H9 (cell line): ENCODE measurements at regions not wholly inside any gene's neighbourhood (a gene's known extent, or its start where the extent isn't known, plus 50 kb on each side); places are given as distances from the start of the nearest gene placed in this dataset.
A peak's percentile ranks its signal among the peaks of the same experiment; 100 is the strongest.

Source experiments
- DNase-seq: peaks from one replicate; pipeline ENCODE4 v3.0.0-alpha.2; 2017
- H2AFZ ChIP-seq: one replicate; pipeline ENCODE4 v1.6.1; 2013; ENCODE audit warnings: mild to moderate bottlenecking, low read length, control low read depth, moderate library complexity
- H2AK5ac ChIP-seq: 2 replicates; pipeline ENCODE4 v1.6.1; 2013; ENCODE audit warnings: low read length, control low read depth, mixed read lengths; ENCODE audit not compliant: insufficient read length
- H2BK120ac ChIP-seq: one replicate; pipeline ENCODE4 v1.6.1; 2013; ENCODE audit warnings: low read depth, mild to moderate bottlenecking, low read length, control low read depth, inconsistent platforms; ENCODE audit not compliant: poor library complexity, severe bottlenecking
- H2BK12ac ChIP-seq: 2 replicates; pipeline ENCODE4 v1.6.1; 2013; ENCODE audit warnings: low read length, control low read depth, mixed read lengths, low read depth; ENCODE audit not compliant: insufficient read length
- H2BK15ac ChIP-seq: 2 replicates; pipeline ENCODE4 v1.6.1; 2013; ENCODE audit warnings: low read depth, low read length, control low read depth
- H2BK20ac ChIP-seq: one replicate; pipeline ENCODE4 v1.6.1; 2013; ENCODE audit warnings: low read depth, mild to moderate bottlenecking, low read length, control low read depth, inconsistent platforms; ENCODE audit not compliant: poor library complexity, severe bottlenecking
- H2BK5ac ChIP-seq: 2 replicates; pipeline ENCODE4 v1.6.1; 2013; ENCODE audit warnings: low read length, control low read depth, mixed read lengths; ENCODE audit not compliant: insufficient read length
- H3K14ac ChIP-seq: 2 replicates; pipeline ENCODE4 v1.6.1; 2013; ENCODE audit warnings: low read length, control low read depth; ENCODE audit not compliant: insufficient read depth
- H3K18ac ChIP-seq: 2 replicates; pipeline ENCODE4 v1.6.1; 2013; ENCODE audit warnings: low read depth, mild to moderate bottlenecking, mixed read lengths, low read length, control low read depth; ENCODE audit not compliant: insufficient read length
- H3K23ac ChIP-seq: 2 replicates; pipeline ENCODE4 v1.6.1; 2013; ENCODE audit warnings: low read length, control low read depth, mixed read lengths, low read depth; ENCODE audit not compliant: insufficient read length
- H3K23me2 ChIP-seq: 2 replicates; pipeline ENCODE4 v1.6.1; 2013; ENCODE audit warnings: low read depth, mild to moderate bottlenecking, mixed read lengths, low read length, control low read depth; ENCODE audit not compliant: insufficient read length, poor library complexity, severe bottlenecking
- H3K27ac ChIP-seq: 2 replicates; pipeline ENCODE4 v1.5.1; 2013; ENCODE audit warnings: low read length, control low read depth, mixed read lengths, low read depth; ENCODE audit not compliant: insufficient read length
- H3K27me3 ChIP-seq: 2 replicates; pipeline ENCODE4 v1.6.1; 2013; ENCODE audit warnings: low read length, control low read depth, inconsistent platforms; ENCODE audit not compliant: insufficient read depth
- H3K4ac ChIP-seq: 2 replicates; pipeline ENCODE4 v1.6.1; 2013; ENCODE audit warnings: low read depth, mild to moderate bottlenecking, control low read depth, inconsistent platforms, low read length, moderate library complexity
- H3K4me1 ChIP-seq: 2 replicates; pipeline ENCODE4 v1.6.1; 2013; ENCODE audit warnings: low read length, control low read depth, inconsistent platforms; ENCODE audit not compliant: insufficient read depth
- H3K4me2 ChIP-seq: 2 replicates; pipeline ENCODE4 v1.6.1; 2013; ENCODE audit warnings: low read length, control low read depth, mixed read lengths; ENCODE audit not compliant: insufficient read length, insufficient read depth
- H3K56ac ChIP-seq: 2 replicates; pipeline ENCODE4 v1.6.1; 2013; ENCODE audit warnings: low read depth, mild to moderate bottlenecking, mixed read lengths, low read length, control low read depth; ENCODE audit not compliant: insufficient read length
- H3K79me1 ChIP-seq: 2 replicates; pipeline ENCODE4 v1.6.1; 2013; ENCODE audit warnings: low read depth, mild to moderate bottlenecking, moderate library complexity, low read length, control low read depth, inconsistent platforms; ENCODE audit not compliant: insufficient read depth, poor library complexity, severe bottlenecking
- H3K79me2 ChIP-seq: 2 replicates; pipeline ENCODE4 v1.6.1; 2013; ENCODE audit warnings: low read length, control low read depth, inconsistent platforms; ENCODE audit not compliant: insufficient read depth
- H3K9ac ChIP-seq: 2 replicates; pipeline ENCODE4 v1.6.1; 2013; ENCODE audit warnings: low read length, control low read depth, mixed read lengths; ENCODE audit not compliant: insufficient read length; ENCODE audit errors: extremely low read depth
- H3K9me3 ChIP-seq: one replicate; pipeline ENCODE4 v1.6.1; 2013; ENCODE audit warnings: low read depth, low read length, inconsistent platforms; ENCODE audit not compliant: control insufficient read depth
- H3T11ph ChIP-seq: one replicate; pipeline ENCODE4 v1.6.1; 2013; ENCODE audit warnings: mild to moderate bottlenecking, low read length, control low read depth, inconsistent platforms
- H4K20me1 ChIP-seq: one replicate; pipeline ENCODE4 v1.6.1; 2013; ENCODE audit not compliant: control insufficient read depth, insufficient read length, insufficient read depth
- H4K5ac ChIP-seq: 2 replicates; pipeline ENCODE4 v1.6.1; 2013; ENCODE audit warnings: low read depth, mild to moderate bottlenecking, mixed read lengths, low read length, control low read depth; ENCODE audit not compliant: insufficient read length
- H4K8ac ChIP-seq: replicated peaks from 2 replicates; pipeline ENCODE4 v1.6.1; 2013; ENCODE audit warnings: low read length, control low read depth, mixed read lengths, low read depth; ENCODE audit not compliant: insufficient read length
- H4K91ac ChIP-seq: 2 replicates; pipeline ENCODE4 v1.6.1; 2013; ENCODE audit warnings: low read depth, mild to moderate bottlenecking, moderate library complexity, mixed read lengths, low read length, control low read depth; ENCODE audit not compliant: insufficient read length
- H3K27ac Mint-ChIP-seq, 3 experiments: 2 replicates in 2 of 3; 3 replicates in 1 of 3; pipeline ENCODE4 v1.8.0; 2020 to 2021; ENCODE audit warnings: mixed read lengths in 3 of 3, mild to moderate bottlenecking in 1 of 3, moderate library complexity in 1 of 3
- H3K27me3 Mint-ChIP-seq: 2 replicates; pipeline ENCODE4 v1.8.0; 2021; ENCODE audit warnings: low read depth, mild to moderate bottlenecking, moderate library complexity, mixed read lengths
- H3K36me3 Mint-ChIP-seq, 3 experiments: 2 replicates in 2 of 3; 3 replicates in 1 of 3; pipeline ENCODE4 v1.8.0; 2020 to 2021; ENCODE audit warnings: low read depth in 3 of 3, mixed read lengths in 3 of 3; ENCODE audit not compliant: insufficient read depth in 1 of 3
- H3K4me1 Mint-ChIP-seq, 2 experiments: 2 replicates each; pipeline ENCODE4 v1.8.0; 2020; ENCODE audit warnings: mixed read lengths in 2 of 2
- H3K4me3 Mint-ChIP-seq, 2 experiments: 2 replicates in 1 of 2; 3 replicates in 1 of 2; pipeline ENCODE4 v1.8.0; 2020 to 2021; ENCODE audit warnings: mild to moderate bottlenecking in 2 of 2, mixed read lengths in 2 of 2, moderate library complexity in 1 of 2
- H3K9me3 Mint-ChIP-seq, 2 experiments: 2 replicates in 1 of 2; 3 replicates in 1 of 2; pipeline ENCODE4 v1.8.0; 2020; ENCODE audit warnings: mild to moderate bottlenecking in 2 of 2, mixed read lengths in 2 of 2, moderate library complexity in 1 of 2
- WGBS: extraction: QIAGEN DNeasy Blood & Tissue Kit; methylation state at CpG from one replicate; pipeline ENCODE4 v1.1.7; 2013; ENCODE audit warnings: missing lambda C conversion rate, low lambda C conversion rate, mixed read lengths; ENCODE audit not compliant: insufficient read length; ENCODE audit errors: extremely low coverage; 5-methylcytosine and 5-hydroxymethylcytosine counted together
- TF ChIP-seq, protein P1 (sequence below): fragments of 200-600 bp; sonication (generic); conservative IDR thresholded peaks from 3 replicates; pipeline ENCODE4 v1.8.0; 2021; ENCODE audit warnings: antibody characterized with exemption, mild to moderate bottlenecking

DNA sequence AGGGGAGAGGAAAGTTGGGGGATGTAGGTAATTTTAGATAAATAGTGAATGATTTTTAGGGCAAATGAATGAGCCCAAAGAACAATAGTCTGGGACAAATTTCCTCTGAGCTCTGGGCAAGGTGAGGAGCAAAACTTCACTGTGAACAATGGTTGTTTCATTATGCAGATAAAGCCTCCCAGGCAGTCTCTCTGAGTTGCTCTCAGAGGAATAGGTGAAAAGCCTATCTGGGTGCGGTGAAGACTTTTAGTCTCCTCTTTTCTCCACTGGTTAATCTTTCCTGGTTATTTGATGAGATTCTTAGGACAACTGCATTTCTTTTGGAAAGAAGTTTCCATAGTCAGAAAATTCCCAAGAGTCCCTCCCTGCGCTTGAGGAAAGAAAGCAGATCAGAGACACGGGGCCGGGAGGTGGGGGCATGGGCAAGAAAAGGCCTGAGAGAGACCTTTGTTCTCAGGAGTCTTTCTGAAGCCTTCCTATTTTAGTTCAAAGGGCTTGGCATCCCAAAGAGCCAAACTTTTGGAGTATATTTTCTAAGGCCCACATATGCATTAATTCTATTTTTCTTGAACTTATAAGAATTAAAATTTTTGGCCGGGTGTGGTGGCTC, 353.6 kb upstream of the SLCO3A1 start:
- Histone ChIP-seq H2BK120ac (peak overlapping the region; percentile 73), H2BK15ac (no peak overlapping the region)

More for the DNA sequence above, 353.6 kb upstream of the SLCO3A1 start:
- Histone ChIP-seq H3K23me2 (no peaks in the 10 kb centered on the region), H3K23ac (no peak overlapping the region), H3K79me1 (no peaks in the 10 kb centered on the region), H3K79me2 (no peaks in the 10 kb centered on the region), H3K4me1 (peaks cover 2% of the 10 kb centered on the region; the same call in 1 of the 2 replicates), H3K27me3 (no peaks in the 10 kb centered on the region), H3K4ac (no peak overlapping the region), H3K18ac (no peak overlapping the region), H4K91ac (no peak overlapping the region), H4K8ac (no peak overlapping the region), H3K4me2 (no peak overlapping the region), H3K9me3 (no peaks in the 10 kb centered on the region), H3K56ac (no peak overlapping the region), H2AFZ (no peak overlapping the region), H3K14ac (no peak overlapping the region), H2BK5ac (no peak overlapping the region), H4K20me1 (no peaks in the 10 kb centered on the region), H4K5ac (no peak overlapping the region), H2AK5ac (no peak overlapping the region), H2BK12ac (no peak overlapping the region), H2BK20ac (no peak overlapping the region), H3T11ph (no peak overlapping the region), H3K9ac (no peak overlapping the region), H3K27ac (peak overlapping the region; percentile 35)
- H3K4me3 Mint-ChIP-seq = peak overlapping the region; percentile 51 to 55; a peak in 2 of 5 replicates
- no peaks in the 10 kb centered on the region; the same call in 1 of the 2 replicates for H3K27me3 Mint-ChIP-seq
- peak; percentile 48 for DNase-seq
- WGBS = no CpG with 5 or more reads among the region's 5 CpGs
- H3K9me3 Mint-ChIP-seq = peaks cover 7 to 8% of the 10 kb centered on the region in 2 experiments; a peak in 4 of 5 replicates
- H3K36me3 Mint-ChIP-seq = peaks cover 2 to 11% (median 3%) of the 10 kb centered on the region in 3 experiments; a peak in 2 of 7 replicates
- peaks cover 35 to 40% of the 10 kb centered on the region in 2 experiments for H3K4me1 Mint-ChIP-seq
- H3K27ac Mint-ChIP-seq = peak overlapping the region; percentile 78 to 98 (median 94); a peak in 5 of 7 replicates
- TF ChIP-seq, protein P1, sequence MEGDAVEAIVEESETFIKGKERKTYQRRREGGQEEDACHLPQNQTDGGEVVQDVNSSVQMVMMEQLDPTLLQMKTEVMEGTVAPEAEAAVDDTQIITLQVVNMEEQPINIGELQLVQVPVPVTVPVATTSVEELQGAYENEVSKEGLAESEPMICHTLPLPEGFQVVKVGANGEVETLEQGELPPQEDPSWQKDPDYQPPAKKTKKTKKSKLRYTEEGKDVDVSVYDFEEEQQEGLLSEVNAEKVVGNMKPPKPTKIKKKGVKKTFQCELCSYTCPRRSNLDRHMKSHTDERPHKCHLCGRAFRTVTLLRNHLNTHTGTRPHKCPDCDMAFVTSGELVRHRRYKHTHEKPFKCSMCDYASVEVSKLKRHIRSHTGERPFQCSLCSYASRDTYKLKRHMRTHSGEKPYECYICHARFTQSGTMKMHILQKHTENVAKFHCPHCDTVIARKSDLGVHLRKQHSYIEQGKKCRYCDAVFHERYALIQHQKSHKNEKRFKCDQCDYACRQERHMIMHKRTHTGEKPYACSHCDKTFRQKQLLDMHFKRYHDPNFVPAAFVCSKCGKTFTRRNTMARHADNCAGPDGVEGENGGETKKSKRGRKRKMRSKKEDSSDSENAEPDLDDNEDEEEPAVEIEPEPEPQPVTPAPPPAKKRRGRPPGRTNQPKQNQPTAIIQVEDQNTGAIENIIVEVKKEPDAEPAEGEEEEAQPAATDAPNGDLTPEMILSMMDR = no peak
